ENCODE measurements at regions not wholly inside any gene's neighbourhood (a gene's known extent, or its start where the extent isn't known, plus 50 kb on each side); places are given as distances from the start of the nearest gene placed in this dataset.

GRCh38 chr18:51287818-51288508 is 90.5 kb upstream of the MEX3C start:
- no peak overlapping the region for H3K4me3 ChIP-seq (ENCODE audit: low read depth, low read length)
- DNase-seq (ENCODE audit: low read depth) = no peak
- TF ChIP-seq, protein P1, sequence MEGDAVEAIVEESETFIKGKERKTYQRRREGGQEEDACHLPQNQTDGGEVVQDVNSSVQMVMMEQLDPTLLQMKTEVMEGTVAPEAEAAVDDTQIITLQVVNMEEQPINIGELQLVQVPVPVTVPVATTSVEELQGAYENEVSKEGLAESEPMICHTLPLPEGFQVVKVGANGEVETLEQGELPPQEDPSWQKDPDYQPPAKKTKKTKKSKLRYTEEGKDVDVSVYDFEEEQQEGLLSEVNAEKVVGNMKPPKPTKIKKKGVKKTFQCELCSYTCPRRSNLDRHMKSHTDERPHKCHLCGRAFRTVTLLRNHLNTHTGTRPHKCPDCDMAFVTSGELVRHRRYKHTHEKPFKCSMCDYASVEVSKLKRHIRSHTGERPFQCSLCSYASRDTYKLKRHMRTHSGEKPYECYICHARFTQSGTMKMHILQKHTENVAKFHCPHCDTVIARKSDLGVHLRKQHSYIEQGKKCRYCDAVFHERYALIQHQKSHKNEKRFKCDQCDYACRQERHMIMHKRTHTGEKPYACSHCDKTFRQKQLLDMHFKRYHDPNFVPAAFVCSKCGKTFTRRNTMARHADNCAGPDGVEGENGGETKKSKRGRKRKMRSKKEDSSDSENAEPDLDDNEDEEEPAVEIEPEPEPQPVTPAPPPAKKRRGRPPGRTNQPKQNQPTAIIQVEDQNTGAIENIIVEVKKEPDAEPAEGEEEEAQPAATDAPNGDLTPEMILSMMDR (IDR thresholded peaks at IDR 0.05; ENCODE audit: insufficient read depth, low read depth, low read length, missing control alignments) = no peak

DNA sequence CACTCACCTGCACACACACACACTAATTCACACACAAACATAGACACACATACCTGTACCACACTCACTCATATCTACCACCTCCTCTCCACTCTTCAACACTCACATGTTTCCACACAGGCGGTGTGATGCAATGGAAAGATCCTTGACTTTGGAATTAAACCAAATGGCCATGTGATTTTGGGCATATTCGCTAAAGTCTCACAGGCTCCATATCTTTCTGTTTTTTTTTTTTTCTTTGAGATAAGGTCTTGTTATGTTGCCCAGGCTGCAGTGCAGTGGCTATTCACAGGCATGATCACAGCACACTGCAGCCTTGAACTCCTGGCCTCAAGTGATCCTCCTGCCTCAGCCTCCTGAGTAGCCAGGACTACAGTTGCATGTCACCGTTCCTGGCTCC is 91.1 kb upstream of the MEX3C start:
- no peak for DNase-seq (ENCODE audit: low read depth)
- H3K4me3 ChIP-seq (ENCODE audit: low read depth, low read length) = no peak overlapping the region
- TF ChIP-seq, protein P1 (IDR thresholded peaks at IDR 0.05; ENCODE audit: insufficient read depth, low read depth, low read length, missing control alignments) = no peak

- no peak overlapping the region for H3K4me3 ChIP-seq (ENCODE audit: low read depth, low read length)
- DNase-seq (ENCODE audit: low read depth) = no peak
- TF ChIP-seq, protein P1 (IDR thresholded peaks at IDR 0.05; ENCODE audit: insufficient read depth, low read depth, low read length, missing control alignments) = no peak
Measured at GRCh38 chr18:51290860-51291259, 93.4 kb upstream of the MEX3C start.

DNA sequence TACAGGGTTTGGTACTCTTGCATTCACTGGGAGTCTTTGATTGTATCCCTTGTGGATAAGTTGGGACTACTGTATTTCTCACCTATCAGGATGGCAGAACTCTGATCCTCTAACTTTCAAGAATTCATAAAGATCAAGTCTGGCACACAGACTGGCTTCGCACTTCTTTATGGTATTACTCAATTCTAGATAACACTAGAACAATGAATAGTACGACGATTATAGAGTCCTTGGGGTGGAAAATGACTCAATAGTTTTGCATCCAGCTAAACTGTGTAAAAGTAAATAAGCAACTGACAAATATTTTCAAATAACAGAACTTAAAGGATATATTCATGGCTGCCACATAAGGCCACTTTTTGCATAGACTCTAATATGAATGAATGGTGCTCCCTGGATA is 103.4 kb upstream of the MEX3C start:
- H3K4me3 ChIP-seq (ENCODE audit: low read depth, low read length) = no peak overlapping the region
- TF ChIP-seq, protein P1 (IDR thresholded peaks at IDR 0.05; ENCODE audit: insufficient read depth, low read depth, low read length, missing control alignments) = no peak
- no peak for DNase-seq (ENCODE audit: low read depth)

DNA sequence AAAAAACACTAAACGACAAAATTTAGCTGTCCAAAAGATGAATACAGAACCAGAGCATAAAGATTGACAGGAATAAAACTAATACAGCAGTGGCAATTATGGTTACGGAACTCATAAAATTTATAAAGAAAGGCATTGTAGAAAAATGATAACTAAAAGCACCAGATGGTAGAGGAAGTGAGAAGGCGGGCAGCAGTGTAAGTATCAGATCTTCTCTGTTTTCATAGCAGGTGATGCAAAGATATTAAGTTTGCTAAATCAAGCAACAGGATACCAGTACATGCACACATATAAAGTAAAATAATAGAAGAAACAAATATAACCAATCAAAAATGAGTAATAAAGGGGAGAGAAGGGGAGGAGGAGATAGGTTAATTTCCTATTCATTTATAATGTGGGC is 103.9 kb upstream of the MEX3C start:
- no peak overlapping the region for H3K4me3 ChIP-seq (ENCODE audit: low read depth, low read length)
- DNase-seq (ENCODE audit: low read depth) = no peak
- TF ChIP-seq, protein P1 (IDR thresholded peaks at IDR 0.05; ENCODE audit: insufficient read depth, low read depth, low read length, missing control alignments) = no peak

DNA sequence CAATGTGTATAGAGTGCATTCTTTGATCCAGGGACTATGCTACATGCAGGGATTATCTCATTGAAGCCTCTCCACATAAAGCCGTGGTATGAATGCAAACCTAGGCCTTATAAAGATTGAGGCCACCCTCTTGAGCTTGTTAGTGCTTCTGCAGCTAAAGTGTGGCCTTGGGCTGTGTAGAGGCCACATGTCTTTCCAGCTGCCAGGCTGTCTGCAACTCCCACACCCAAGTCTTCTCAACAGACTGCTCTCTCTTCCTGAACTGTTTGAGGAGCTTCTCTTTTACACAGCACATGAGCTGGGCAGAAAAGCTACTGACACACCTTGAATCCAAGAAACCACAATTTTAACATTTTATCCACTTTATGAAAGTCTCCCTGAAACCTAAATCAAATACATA is 119.2 kb upstream of the MEX3C start:
- DNase-seq (ENCODE audit: low read depth) = no peak
- H3K4me3 ChIP-seq (ENCODE audit: low read depth, low read length) = no peak overlapping the region
- TF ChIP-seq, protein P1 (IDR thresholded peaks at IDR 0.05; ENCODE audit: insufficient read depth, low read depth, low read length, missing control alignments) = no peak

DNA sequence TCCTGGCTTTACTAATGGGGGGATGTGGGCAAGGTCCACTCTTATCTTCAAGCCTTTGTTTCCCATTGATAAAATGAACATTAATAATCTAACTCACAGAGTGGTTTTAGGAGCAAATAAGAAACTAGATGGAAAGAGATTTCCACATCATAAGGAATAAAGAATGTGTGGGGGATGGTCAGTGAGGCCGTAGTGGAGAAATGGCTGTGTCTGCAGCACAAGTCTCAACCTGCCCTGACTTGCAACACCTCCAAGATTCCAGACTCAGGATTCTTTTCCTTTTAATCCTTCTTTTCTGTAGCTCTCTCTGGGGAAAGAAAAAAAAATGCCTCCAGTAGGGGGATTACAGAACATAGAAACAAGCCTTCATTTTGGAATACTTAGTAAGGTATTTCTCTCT is 124.2 kb upstream of the MEX3C start:
- no peak overlapping the region for H3K4me3 ChIP-seq (ENCODE audit: low read depth, low read length)
- TF ChIP-seq, protein P1 (IDR thresholded peaks at IDR 0.05; ENCODE audit: insufficient read depth, low read depth, low read length, missing control alignments) = no peak
- DNase-seq (ENCODE audit: low read depth) = no peak

Data from GM12865 (cell line).